ENCODE measurements at regions not wholly inside any gene's neighbourhood (a gene's known extent, or its start where the extent isn't known, plus 50 kb on each side); places are given as distances from the start of the nearest gene placed in this dataset.

GRCh38 chr15:70252056-70252950, 154.6 kb upstream of the TLE3 start:
- no peaks in the 10 kb centered on the region for H3K9me3 ChIP-seq (ENCODE audit: control insufficient read depth, insufficient read depth, low read length)
- no peaks in the 10 kb centered on the region for H4K20me1 ChIP-seq (ENCODE audit: control insufficient read depth, insufficient read depth, low read depth, low read length)
- no peaks in the 10 kb centered on the region for H3K79me2 ChIP-seq (ENCODE audit: control insufficient read depth, low read length)
- H3K4me3 ChIP-seq (ENCODE audit: low read length), result no peak overlapping the region
- TF ChIP-seq CTCF (IDR thresholded peaks at IDR 0.05; ENCODE audit: low read depth, low read length, poor library complexity, severe bottlenecking) (no peak), EZH2phosphoT487 (IDR thresholded peaks at IDR 0.05; ENCODE audit: borderline replicate concordance, low read length) (no peak)
- H3K4me1 ChIP-seq (ENCODE audit: control insufficient read depth, low read length), result peaks cover 14% of the 10 kb centered on the region
- no peaks in the 10 kb centered on the region for H3K9me2 ChIP-seq (replicated peaks; ENCODE audit: control insufficient read depth, low read length)
- H3K4me2 ChIP-seq (ENCODE audit: low read length), result no peak overlapping the region
- H3F3A ChIP-seq (ENCODE audit: control insufficient read depth, insufficient read depth), result no peaks in the 10 kb centered on the region
- no peaks in the 10 kb centered on the region for H3K27me3 ChIP-seq (ENCODE audit: control insufficient read depth, low read length)
- H3K36me3 ChIP-seq (ENCODE audit: control insufficient read depth, low read length), result no peaks in the 10 kb centered on the region
- H3K27ac ChIP-seq (ENCODE audit: low read depth, low read length), result no peak overlapping the region

- no peaks in the 10 kb centered on the region for H3F3A ChIP-seq (ENCODE audit: control insufficient read depth, insufficient read depth)
- peaks cover 19% of the 10 kb centered on the region for H3K4me1 ChIP-seq (ENCODE audit: control insufficient read depth, low read length)
- no peak overlapping the region for H3K4me2 ChIP-seq (ENCODE audit: low read length)
- H4K20me1 ChIP-seq (ENCODE audit: control insufficient read depth, insufficient read depth, low read depth, low read length), result no peaks in the 10 kb centered on the region
- no peaks in the 10 kb centered on the region for H3K79me2 ChIP-seq (ENCODE audit: control insufficient read depth, low read length)
- no peaks in the 10 kb centered on the region for H3K9me2 ChIP-seq (replicated peaks; ENCODE audit: control insufficient read depth, low read length)
- H3K27ac ChIP-seq (ENCODE audit: low read depth, low read length), result no peak overlapping the region
- no peak overlapping the region for H3K4me3 ChIP-seq (ENCODE audit: low read length)
- H3K9me3 ChIP-seq (ENCODE audit: control insufficient read depth, insufficient read depth, low read length), result no peaks in the 10 kb centered on the region
- no peaks in the 10 kb centered on the region for H3K27me3 ChIP-seq (ENCODE audit: control insufficient read depth, low read length)
- no peaks in the 10 kb centered on the region for H3K36me3 ChIP-seq (ENCODE audit: control insufficient read depth, low read length)
- TF ChIP-seq CTCF (IDR thresholded peaks at IDR 0.05; ENCODE audit: low read depth, low read length, poor library complexity, severe bottlenecking) (no peak), EZH2phosphoT487 (IDR thresholded peaks at IDR 0.05; ENCODE audit: borderline replicate concordance, low read length) (no peak)
Measured at GRCh38 chr15:70251246-70251990, 153.7 kb upstream of the TLE3 start.

GRCh38 chr15:70250208-70251201, 152.8 kb upstream of the TLE3 start:
- Histone ChIP-seq H4K20me1 (ENCODE audit: control insufficient read depth, insufficient read depth, low read depth, low read length) (no peaks in the 10 kb centered on the region), H3K4me2 (ENCODE audit: low read length) (no peak overlapping the region), H3K27me3 (ENCODE audit: control insufficient read depth, low read length) (no peaks in the 10 kb centered on the region), H3K4me3 (ENCODE audit: low read length) (no peak overlapping the region), H3K36me3 (ENCODE audit: control insufficient read depth, low read length) (no peaks in the 10 kb centered on the region), H3K27ac (ENCODE audit: low read depth, low read length) (no peak overlapping the region), H3K79me2 (ENCODE audit: control insufficient read depth, low read length) (no peaks in the 10 kb centered on the region), H3K9me3 (ENCODE audit: control insufficient read depth, insufficient read depth, low read length) (no peaks in the 10 kb centered on the region), H3F3A (ENCODE audit: control insufficient read depth, insufficient read depth) (no peaks in the 10 kb centered on the region), H3K9me2 (replicated peaks; ENCODE audit: control insufficient read depth, low read length) (no peaks in the 10 kb centered on the region), H3K4me1 (ENCODE audit: control insufficient read depth, low read length) (peaks cover 19% of the 10 kb centered on the region)
- TF ChIP-seq CTCF (IDR thresholded peaks at IDR 0.05; ENCODE audit: low read depth, low read length, poor library complexity, severe bottlenecking) (no peak), EZH2phosphoT487 (IDR thresholded peaks at IDR 0.05; ENCODE audit: borderline replicate concordance, low read length) (no peak)
